22Rv1 (cell line): ENCODE measurements at regions not wholly inside any gene's neighbourhood (a gene's known extent, or its start where the extent isn't known, plus 50 kb on each side); places are given as distances from the start of the nearest gene placed in this dataset.

Experiments
- H3K27ac ChIP-seq: fragments of 450-650 bp; 2 replicates; pipeline ENCODE4 v1.5.1; 2017
- ZFX ChIP-seq: fragments of 450-650 bp; IDR thresholded peaks from 2 replicates; pipeline ENCODE4 v1.6.1; 2017; ENCODE audit warnings: antibody characterized with exemption, borderline replicate concordance
- TF ChIP-seq, protein P1 (sequence below): fragments of 450-650 bp; IDR thresholded peaks from 2 replicates; pipeline ENCODE4 v1.5.1; 2017; ENCODE audit warnings: mild to moderate bottlenecking

DNA sequence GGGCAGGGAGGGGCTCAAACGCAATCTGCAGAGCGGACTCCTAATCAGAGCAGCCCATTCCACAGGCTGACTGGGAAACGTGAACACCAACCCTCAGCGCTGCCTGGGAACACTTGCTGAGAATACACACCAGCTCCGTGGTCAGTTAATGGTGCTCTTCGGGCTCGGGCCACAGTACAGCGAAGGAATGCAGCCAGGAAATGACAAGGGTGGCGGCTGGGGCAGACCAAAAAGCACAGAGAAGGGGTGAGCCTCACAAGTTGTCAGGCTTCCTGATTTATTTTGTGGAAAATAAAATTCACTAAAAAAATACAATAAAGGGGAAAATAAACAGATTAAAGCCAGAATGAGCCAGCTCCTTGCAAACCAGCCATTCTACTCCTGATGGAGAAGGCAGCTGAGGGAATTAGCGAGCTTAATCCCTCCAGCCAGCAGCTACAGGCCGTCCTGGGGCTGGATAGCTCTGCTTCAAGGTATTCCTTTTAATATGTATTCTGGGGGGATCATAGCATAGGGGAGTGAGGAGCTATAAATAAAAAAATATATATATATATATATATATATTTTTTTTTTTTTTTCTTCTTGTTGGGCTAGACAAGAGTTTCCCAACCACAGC is 165.5 kb upstream of the NTM start:
- no peak overlapping the region for H3K27ac ChIP-seq
- no peak for TF ChIP-seq ZFX
- TF ChIP-seq, protein P1, sequence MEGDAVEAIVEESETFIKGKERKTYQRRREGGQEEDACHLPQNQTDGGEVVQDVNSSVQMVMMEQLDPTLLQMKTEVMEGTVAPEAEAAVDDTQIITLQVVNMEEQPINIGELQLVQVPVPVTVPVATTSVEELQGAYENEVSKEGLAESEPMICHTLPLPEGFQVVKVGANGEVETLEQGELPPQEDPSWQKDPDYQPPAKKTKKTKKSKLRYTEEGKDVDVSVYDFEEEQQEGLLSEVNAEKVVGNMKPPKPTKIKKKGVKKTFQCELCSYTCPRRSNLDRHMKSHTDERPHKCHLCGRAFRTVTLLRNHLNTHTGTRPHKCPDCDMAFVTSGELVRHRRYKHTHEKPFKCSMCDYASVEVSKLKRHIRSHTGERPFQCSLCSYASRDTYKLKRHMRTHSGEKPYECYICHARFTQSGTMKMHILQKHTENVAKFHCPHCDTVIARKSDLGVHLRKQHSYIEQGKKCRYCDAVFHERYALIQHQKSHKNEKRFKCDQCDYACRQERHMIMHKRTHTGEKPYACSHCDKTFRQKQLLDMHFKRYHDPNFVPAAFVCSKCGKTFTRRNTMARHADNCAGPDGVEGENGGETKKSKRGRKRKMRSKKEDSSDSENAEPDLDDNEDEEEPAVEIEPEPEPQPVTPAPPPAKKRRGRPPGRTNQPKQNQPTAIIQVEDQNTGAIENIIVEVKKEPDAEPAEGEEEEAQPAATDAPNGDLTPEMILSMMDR, result no peak

DNA sequence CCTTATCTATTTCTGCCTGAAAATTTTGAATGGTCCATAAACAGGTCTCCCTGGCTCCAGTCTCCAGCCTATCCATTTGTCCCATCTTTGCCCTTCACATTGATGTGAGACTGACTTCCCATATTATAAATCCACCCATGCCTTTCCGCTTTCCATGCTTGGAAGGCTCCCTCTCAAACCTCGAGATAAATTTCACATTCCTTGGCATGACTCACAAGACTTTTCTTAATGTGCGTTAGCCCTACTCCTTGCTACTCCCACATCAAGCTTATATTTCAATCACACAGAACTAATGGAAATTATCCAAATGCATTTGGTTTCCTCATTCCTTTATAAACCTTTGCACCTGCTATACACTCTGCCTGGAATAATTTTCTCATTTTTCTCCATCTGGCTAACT is 163.7 kb upstream of the NTM start:
- no peak overlapping the region for H3K27ac ChIP-seq
- TF ChIP-seq ZFX, result no peak
- TF ChIP-seq, protein P1, result no peak

DNA sequence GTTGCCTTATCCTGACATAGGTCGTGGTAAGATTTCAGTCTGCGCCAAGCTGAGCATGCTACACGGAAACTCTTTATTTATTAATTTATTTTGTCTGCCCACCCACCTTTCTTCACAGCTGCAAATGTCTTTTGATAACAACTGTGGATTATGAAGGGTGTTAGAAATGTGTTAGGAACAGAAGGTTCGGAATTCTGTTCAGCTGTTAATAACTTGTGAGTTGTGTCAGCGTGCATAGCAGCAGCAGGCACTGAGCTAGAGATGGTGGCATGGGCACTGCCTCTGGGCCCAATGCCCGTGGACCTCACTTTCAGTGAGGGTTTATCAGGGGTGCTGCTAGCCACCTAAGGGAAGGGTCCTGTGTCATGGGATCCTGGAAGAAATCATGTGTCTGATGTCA is 162.5 kb upstream of the NTM start:
- no peak overlapping the region for H3K27ac ChIP-seq
- TF ChIP-seq, protein P1, result no peak
- TF ChIP-seq ZFX, result no peak

DNA sequence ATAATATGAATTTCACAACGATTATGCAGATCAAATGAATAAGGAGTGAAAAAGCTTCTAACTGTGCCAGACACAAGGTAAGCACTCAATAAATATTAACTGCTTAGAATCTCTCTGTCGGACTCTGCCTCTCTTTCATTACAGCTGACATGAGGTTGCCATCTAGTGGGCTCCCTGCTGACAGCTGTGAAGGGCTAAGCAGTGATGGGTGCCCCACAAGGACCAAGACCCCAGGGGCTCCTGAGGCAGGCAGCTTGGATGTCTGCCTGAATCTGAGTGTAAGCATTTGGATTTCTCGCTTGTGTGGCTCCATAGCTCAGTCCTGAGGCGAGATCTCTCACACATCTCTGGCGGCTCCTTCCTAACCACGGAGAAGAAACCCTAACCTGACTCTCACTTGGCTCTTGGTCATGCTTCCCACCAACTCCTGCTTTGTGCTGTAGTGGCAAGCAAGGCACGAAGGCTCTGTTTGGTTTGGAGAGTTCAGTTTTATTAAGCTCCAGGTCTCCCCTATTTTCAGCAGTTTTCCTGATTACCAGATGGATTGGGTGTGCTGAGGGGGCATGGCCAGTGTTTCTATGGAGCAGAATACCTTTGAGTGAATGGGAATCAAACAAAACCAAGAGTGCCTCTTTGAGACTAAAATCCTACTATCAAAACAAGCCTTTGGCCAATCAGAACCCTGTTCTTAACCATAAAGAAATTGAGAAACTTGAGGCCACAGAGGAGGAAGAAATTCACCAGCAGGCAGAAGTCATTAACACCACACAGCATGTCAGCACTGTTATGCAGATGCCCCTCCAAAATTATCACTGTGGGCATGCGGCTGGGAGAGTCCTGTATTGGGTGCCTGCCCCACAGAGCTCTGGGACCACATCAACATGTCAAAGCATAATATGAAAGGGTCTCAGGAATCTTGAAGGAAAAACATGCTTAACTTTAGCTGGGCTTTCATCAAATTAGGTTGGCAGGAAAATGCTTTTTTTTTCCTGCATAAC is 152.8 kb upstream of the NTM start:
- H3K27ac ChIP-seq, result no peak overlapping the region
- TF ChIP-seq ZFX, result no peak
- TF ChIP-seq, protein P1, result no peak

DNA sequence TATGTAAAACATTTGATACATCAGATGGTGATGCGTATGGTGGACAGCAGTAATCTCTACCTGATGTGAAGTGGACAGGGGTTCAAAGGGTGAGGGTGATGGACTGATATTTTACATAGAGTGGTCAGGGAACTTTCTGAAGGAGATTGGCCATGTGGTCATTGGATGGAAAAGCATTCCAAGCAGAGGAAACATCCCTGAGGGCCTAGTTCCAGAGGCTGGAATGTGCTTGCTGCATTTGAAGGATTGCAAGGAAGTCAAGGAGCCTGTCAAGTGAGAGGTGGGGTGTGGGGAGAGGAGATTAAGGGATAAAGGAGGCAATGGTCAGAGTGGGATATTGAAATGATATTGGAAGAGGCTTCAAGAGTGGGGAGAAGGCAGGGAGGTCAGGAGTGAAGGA is 151.9 kb upstream of the NTM start:
- TF ChIP-seq, protein P1, result no peak
- TF ChIP-seq ZFX, result no peak
- H3K27ac ChIP-seq, result no peak overlapping the region

DNA sequence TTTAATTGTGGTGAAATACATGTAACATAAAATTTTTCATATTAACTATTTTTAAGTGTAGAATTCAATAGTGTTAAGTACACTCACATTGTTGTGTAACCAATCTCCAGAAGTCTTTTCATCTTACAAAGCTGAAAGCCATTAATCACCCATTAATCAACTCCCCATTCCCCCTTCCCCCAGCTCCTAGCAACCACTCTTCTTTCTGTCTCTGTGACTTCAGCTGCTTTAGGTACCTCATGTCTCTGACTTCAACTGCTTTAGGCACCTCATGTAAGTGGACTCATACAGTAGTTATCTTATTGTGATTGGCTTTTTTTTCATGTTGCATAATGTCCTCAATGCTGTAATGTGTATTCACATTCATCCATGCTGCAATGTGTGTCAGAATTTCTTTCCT is 150.8 kb upstream of the NTM start:
- TF ChIP-seq, protein P1, result no peak
- no peak for TF ChIP-seq ZFX
- no peak overlapping the region for H3K27ac ChIP-seq
